DND-41 (cell line): ENCODE measurements at regions not wholly inside any gene's neighbourhood (a gene's known extent, or its start where the extent isn't known, plus 50 kb on each side); places are given as distances from the start of the nearest gene placed in this dataset.

ENCODE experiments used
- CTCF ChIP-seq: IDR thresholded peaks from 2 replicates; pipeline ENCODE4 v1.5.1; 2012; ENCODE audit warnings: borderline replicate concordance, low read length, moderate library complexity, mild to moderate bottlenecking; ENCODE audit not compliant: poor library complexity, severe bottlenecking; ENCODE audit errors: extremely low read depth
- EZH2 ChIP-seq: IDR thresholded peaks from 3 replicates; pipeline ENCODE4 v1.6.1; 2012; ENCODE audit warnings: borderline replicate concordance, low read depth, mild to moderate bottlenecking, moderate library complexity, low read length, inconsistent platforms; ENCODE audit not compliant: severe bottlenecking

- TF ChIP-seq CTCF = no peak
- no peak for TF ChIP-seq EZH2
Observed at GRCh38 chr12:38156497-38157245, 159.9 kb upstream of the ALG10B start.
